Neural progenitor cell (in vitro differentiated cells): ENCODE measurements at regions not wholly inside any gene's neighbourhood (a gene's known extent, or its start where the extent isn't known, plus 50 kb on each side); places are given as distances from the start of the nearest gene placed in this dataset.

ENCODE experiments used
- EZH2 ChIP-seq: fragments of 200-600 bp; sonication (generic); IDR thresholded peaks from 2 replicates; pipeline ENCODE4 v1.6.1; 2017; ENCODE audit warnings: antibody characterized with exemption, mild to moderate bottlenecking, moderate library complexity
- EZH2phosphoT487 ChIP-seq: fragments of 200-600 bp; sonication (generic); IDR thresholded peaks from 2 replicates; pipeline ENCODE4 v1.6.1; 2017; ENCODE audit warnings: antibody characterized with exemption
- TF ChIP-seq, protein P1 (sequence below): fragments of 200-600 bp; sonication (generic); IDR thresholded peaks from 2 replicates; pipeline ENCODE4 v1.5.1; 2017; ENCODE audit warnings: antibody characterized with exemption, mild to moderate bottlenecking

DNA sequence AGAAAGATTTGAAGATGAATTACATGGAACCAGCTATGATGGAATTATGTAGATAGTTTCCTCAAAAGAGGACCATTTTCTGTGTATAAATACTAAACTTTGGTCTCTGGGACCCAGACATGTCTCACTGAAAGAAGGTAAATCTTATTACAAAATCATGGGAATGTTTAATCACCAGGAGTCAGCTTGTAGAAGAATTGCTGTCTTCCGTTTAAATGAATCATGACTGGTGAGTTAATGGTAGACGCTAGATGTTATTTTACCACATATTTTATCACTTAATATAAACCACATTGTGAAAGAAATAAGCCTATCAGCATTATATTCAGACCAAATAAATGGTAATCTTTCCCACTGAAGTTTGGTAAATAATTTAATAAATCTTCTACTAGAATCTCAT is 322.3 kb upstream of the SUCLG2 start:
- no peak for TF ChIP-seq EZH2
- TF ChIP-seq, protein P1, sequence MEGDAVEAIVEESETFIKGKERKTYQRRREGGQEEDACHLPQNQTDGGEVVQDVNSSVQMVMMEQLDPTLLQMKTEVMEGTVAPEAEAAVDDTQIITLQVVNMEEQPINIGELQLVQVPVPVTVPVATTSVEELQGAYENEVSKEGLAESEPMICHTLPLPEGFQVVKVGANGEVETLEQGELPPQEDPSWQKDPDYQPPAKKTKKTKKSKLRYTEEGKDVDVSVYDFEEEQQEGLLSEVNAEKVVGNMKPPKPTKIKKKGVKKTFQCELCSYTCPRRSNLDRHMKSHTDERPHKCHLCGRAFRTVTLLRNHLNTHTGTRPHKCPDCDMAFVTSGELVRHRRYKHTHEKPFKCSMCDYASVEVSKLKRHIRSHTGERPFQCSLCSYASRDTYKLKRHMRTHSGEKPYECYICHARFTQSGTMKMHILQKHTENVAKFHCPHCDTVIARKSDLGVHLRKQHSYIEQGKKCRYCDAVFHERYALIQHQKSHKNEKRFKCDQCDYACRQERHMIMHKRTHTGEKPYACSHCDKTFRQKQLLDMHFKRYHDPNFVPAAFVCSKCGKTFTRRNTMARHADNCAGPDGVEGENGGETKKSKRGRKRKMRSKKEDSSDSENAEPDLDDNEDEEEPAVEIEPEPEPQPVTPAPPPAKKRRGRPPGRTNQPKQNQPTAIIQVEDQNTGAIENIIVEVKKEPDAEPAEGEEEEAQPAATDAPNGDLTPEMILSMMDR, result no peak
- no peak for TF ChIP-seq EZH2phosphoT487
